A549 (cell line): ENCODE measurements at regions not wholly inside any gene's neighbourhood (a gene's known extent, or its start where the extent isn't known, plus 50 kb on each side); places are given as distances from the start of the nearest gene placed in this dataset.

Source experiments
- BHLHE40 ChIP-seq: IDR thresholded peaks from 2 replicates; pipeline ENCODE4 v1.6.1; 2012; ENCODE audit warnings: low read depth, low read length, inconsistent platforms
- HOXA7 ChIP-seq: fragments of 250-450 bp; sonication (Bioruptor Pico); IDR thresholded peaks from 2 replicates; pipeline ENCODE4 v1.5.0; 2020; ENCODE audit warnings: mild to moderate bottlenecking, moderate library complexity
- JUN ChIP-seq, 2 experiments: fragments of >200 bp; sonication (Bioruptor Twin); formaldehyde crosslinking; IDR thresholded peaks; 2 replicates in 1 of 2; 3 replicates in 1 of 2; pipeline ENCODE4 v1.6.1; 2016 to 2017
- KDM5A ChIP-seq: fragments of 200-600 bp; sonication (generic); IDR thresholded peaks from 2 replicates; pipeline ENCODE4 v1.6.1; 2016; ENCODE audit warnings: antibody characterized with exemption, mild to moderate bottlenecking
- NPAS2 ChIP-seq: fragments of 250-450 bp; sonication (Bioruptor Pico); IDR thresholded peaks from 2 replicates; pipeline ENCODE4 v1.8.0; 2022; ENCODE audit warnings: mild to moderate bottlenecking, moderate library complexity, borderline replicate concordance
- POLR2A ChIP-seq: IDR thresholded peaks from 2 replicates; pipeline ENCODE4 v1.6.1; 2012; ENCODE audit warnings: mild to moderate bottlenecking, low read length
- RAD21 ChIP-seq, 2 experiments: fragments of >200 bp in 1 of 2; sonication (Bioruptor Twin) in 1 of 2; formaldehyde crosslinking in 1 of 2; IDR thresholded peaks in 1 of 2; conservative IDR thresholded peaks in 1 of 2; 2 replicates in 1 of 2; 3 replicates in 1 of 2; pipeline ENCODE4 v1.6.1; 2012 to 2018; ENCODE audit warnings: inconsistent platforms in 1 of 2
- RFX5 ChIP-seq: fragments of 450-650 bp; IDR thresholded peaks from 2 replicates; pipeline ENCODE4 v1.7.1; 2014; ENCODE audit warnings: antibody characterized with exemption, mild to moderate bottlenecking, moderate library complexity
- TF ChIP-seq, protein P1 (sequence below): fragments of >200 bp; sonication (Bioruptor Twin); formaldehyde crosslinking; IDR thresholded peaks from 3 replicates; pipeline ENCODE4 v1.5.1; 2016
- TF ChIP-seq, protein P2 (sequence below): IDR thresholded peaks from 2 replicates; pipeline ENCODE4 v1.6.1; 2012
- TF ChIP-seq, protein P3 (sequence below): fragments of 150-350 bp; IDR thresholded peaks from 2 replicates; pipeline ENCODE4 v1.6.1; 2014; ENCODE audit warnings: low read depth, mild to moderate bottlenecking, low read length

DNA sequence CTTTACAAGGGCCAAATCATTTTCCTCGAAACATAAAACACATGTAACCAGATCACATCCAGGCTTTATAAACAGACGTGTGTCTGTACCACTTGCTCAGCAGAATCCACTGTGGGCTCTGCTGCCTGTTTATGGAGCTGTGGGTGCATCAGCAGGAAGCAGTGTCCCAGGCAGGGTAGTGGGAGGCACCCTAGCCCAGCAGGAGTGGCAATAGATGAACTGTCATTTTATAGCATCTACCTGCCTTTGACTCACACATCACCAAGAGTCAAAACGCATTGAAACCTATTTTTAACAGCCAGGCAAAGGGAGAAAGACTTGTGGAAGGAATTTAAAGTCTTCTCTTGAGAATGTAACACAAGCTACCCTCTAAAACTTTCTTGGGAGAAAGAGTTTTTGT lies 169.1 kb upstream of the TENM3 start:
- no peak for TF ChIP-seq NPAS2
- TF ChIP-seq, protein P1, sequence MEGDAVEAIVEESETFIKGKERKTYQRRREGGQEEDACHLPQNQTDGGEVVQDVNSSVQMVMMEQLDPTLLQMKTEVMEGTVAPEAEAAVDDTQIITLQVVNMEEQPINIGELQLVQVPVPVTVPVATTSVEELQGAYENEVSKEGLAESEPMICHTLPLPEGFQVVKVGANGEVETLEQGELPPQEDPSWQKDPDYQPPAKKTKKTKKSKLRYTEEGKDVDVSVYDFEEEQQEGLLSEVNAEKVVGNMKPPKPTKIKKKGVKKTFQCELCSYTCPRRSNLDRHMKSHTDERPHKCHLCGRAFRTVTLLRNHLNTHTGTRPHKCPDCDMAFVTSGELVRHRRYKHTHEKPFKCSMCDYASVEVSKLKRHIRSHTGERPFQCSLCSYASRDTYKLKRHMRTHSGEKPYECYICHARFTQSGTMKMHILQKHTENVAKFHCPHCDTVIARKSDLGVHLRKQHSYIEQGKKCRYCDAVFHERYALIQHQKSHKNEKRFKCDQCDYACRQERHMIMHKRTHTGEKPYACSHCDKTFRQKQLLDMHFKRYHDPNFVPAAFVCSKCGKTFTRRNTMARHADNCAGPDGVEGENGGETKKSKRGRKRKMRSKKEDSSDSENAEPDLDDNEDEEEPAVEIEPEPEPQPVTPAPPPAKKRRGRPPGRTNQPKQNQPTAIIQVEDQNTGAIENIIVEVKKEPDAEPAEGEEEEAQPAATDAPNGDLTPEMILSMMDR: no peak
- TF ChIP-seq RFX5: no peak
- no peak for TF ChIP-seq RAD21 (conservative IDR thresholded peaks at IDR 0.05 in 1 of 2, IDR thresholded peaks at IDR 0.05 in 1 of 2)
- TF ChIP-seq JUN (IDR thresholded peaks at IDR 0.05): no peak
- TF ChIP-seq KDM5A: no peak
- no peak for TF ChIP-seq POLR2A
- no peak for TF ChIP-seq BHLHE40
- TF ChIP-seq, protein P2, sequence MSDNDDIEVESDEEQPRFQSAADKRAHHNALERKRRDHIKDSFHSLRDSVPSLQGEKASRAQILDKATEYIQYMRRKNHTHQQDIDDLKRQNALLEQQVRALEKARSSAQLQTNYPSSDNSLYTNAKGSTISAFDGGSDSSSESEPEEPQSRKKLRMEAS: no peak
- TF ChIP-seq HOXA7 (CRISPR knock-in tag): no peak
- TF ChIP-seq, protein P3, sequence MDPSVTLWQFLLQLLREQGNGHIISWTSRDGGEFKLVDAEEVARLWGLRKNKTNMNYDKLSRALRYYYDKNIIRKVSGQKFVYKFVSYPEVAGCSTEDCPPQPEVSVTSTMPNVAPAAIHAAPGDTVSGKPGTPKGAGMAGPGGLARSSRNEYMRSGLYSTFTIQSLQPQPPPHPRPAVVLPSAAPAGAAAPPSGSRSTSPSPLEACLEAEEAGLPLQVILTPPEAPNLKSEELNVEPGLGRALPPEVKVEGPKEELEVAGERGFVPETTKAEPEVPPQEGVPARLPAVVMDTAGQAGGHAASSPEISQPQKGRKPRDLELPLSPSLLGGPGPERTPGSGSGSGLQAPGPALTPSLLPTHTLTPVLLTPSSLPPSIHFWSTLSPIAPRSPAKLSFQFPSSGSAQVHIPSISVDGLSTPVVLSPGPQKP: no peak
